ENCODE measurements at regions not wholly inside any gene's neighbourhood (a gene's known extent, or its start where the extent isn't known, plus 50 kb on each side); places are given as distances from the start of the nearest gene placed in this dataset.
"Not testable (repeated sequence)": the region's sequence is repeated elsewhere in the genome, so short reads cannot be mapped to it uniquely, and the experiment has no call there.

GRCh38 chr5:75002271-75002670 is 50.1 kb downstream of the GCNT4 start:
- DNase-seq (ENCODE audit: low spot score) = no peak

GRCh38 chr5:74995926-74996325 is 56.4 kb downstream of the GCNT4 start:
- DNase-seq (ENCODE audit: low spot score) = no peak

GRCh38 chr5:74994826-74995225 is 57.5 kb downstream of the GCNT4 start:
- no peak for DNase-seq (ENCODE audit: low spot score)

- DNase-seq (ENCODE audit: low spot score) = no peak
Measured at GRCh38 chr5:74993743-74994142, 58.6 kb downstream of the GCNT4 start.

- no peak for DNase-seq (ENCODE audit: low spot score)
Measured at GRCh38 chr5:74992791-74993190, 59.6 kb downstream of the GCNT4 start.

GRCh38 chr5:74991522-74991921 is 60.8 kb downstream of the GCNT4 start:
- DNase-seq (ENCODE audit: low spot score) = no peak

GRCh38 chr5:74990194-74990593 is 62.2 kb downstream of the GCNT4 start:
- no peak for DNase-seq (ENCODE audit: low spot score)

- no peak for DNase-seq (ENCODE audit: low spot score)
Measured at GRCh38 chr5:74988273-74988983, 63.9 kb downstream of the GCNT4 start.

- DNase-seq (ENCODE audit: low spot score) = no peak
Measured at GRCh38 chr5:74978345-74978744, 74.0 kb downstream of the GCNT4 start.

- no peak for DNase-seq (ENCODE audit: low spot score)
Measured at GRCh38 chr5:74977471-74977870, 74.9 kb downstream of the GCNT4 start.

- no peak for DNase-seq (ENCODE audit: low spot score)
Measured at GRCh38 chr5:74976651-74977050, 75.7 kb downstream of the GCNT4 start.

- DNase-seq (ENCODE audit: low spot score) = no peak
Measured at GRCh38 chr5:74975582-74975981, 76.8 kb downstream of the GCNT4 start.

- no peak for DNase-seq (ENCODE audit: low spot score)
Measured at GRCh38 chr5:74974451-74975091, 77.8 kb downstream of the GCNT4 start.

GRCh38 chr5:74973694-74974093 is 78.7 kb downstream of the GCNT4 start:
- no peak for DNase-seq (ENCODE audit: low spot score)

GRCh38 chr5:74971947-74972460 is 80.4 kb downstream of the GCNT4 start:
- DNase-seq (ENCODE audit: low spot score) = no peak

GRCh38 chr5:74970891-74971290 is 81.5 kb downstream of the GCNT4 start:
- not testable (repeated sequence) for DNase-seq (ENCODE audit: low spot score)

GRCh38 chr5:74969726-74970125 is 82.6 kb downstream of the GCNT4 start:
- no peak for DNase-seq (ENCODE audit: low spot score)

- no peak for DNase-seq (ENCODE audit: low spot score)
Measured at GRCh38 chr5:74966141-74967026, 86.0 kb downstream of the GCNT4 start.

GRCh38 chr5:74963407-74963806 is 89.0 kb downstream of the GCNT4 start:
- DNase-seq (ENCODE audit: low spot score) = no peak

- DNase-seq (ENCODE audit: low spot score) = no peak
Measured at GRCh38 chr5:74957906-74958305, 91.7 kb upstream of the FAM169A start.

- no peak for DNase-seq (ENCODE audit: low spot score)
Measured at GRCh38 chr5:74957029-74957784, 91.0 kb upstream of the FAM169A start.
